Activated CD4-positive, alpha-beta T cell treated with anti-CD3 and anti-CD28 coated beads, Interleukin-2, amount 10 ng/mL, durations not matched to agents 24 days and 14 days (primary cell): ENCODE measurements at regions not wholly inside any gene's neighbourhood (a gene's known extent, or its start where the extent isn't known, plus 50 kb on each side); places are given as distances from the start of the nearest gene placed in this dataset.
"Not testable (repeated sequence)": the region's sequence is repeated elsewhere in the genome, so short reads cannot be mapped to it uniquely, and the experiment has no call there.

Source experiments
- DNase-seq: peaks from one replicate; pipeline ENCODE4 v3.0.0; 2022
- H3K27ac Mint-ChIP-seq: one replicate; pipeline ENCODE4 v1.8.0; 2022; ENCODE audit warnings: mild to moderate bottlenecking, mixed read lengths
- H3K27me3 Mint-ChIP-seq: one replicate; pipeline ENCODE4 v1.8.0; 2022; ENCODE audit warnings: mixed read lengths
- H3K36me3 Mint-ChIP-seq: one replicate; pipeline ENCODE4 v1.8.0; 2022; ENCODE audit warnings: low read depth, mild to moderate bottlenecking, mixed read lengths
- H3K4me1 Mint-ChIP-seq: one replicate; pipeline ENCODE4 v1.8.0; 2021; ENCODE audit warnings: mixed read lengths
- H3K4me3 Mint-ChIP-seq: one replicate; pipeline ENCODE4 v1.8.0; 2022; ENCODE audit warnings: mild to moderate bottlenecking, moderate library complexity, mixed read lengths
- H3K9me3 Mint-ChIP-seq: one replicate; pipeline ENCODE4 v1.8.0; 2021; ENCODE audit warnings: mixed read lengths
- intact Hi-C: fragments of 100-400 bp; cut with micrococcal nuclease; formaldehyde crosslinking; loops from one replicate; pipeline ENCODE4 v1.15.1; 2023

GRCh38 chr13:73323615-73324014, 264.8 kb downstream of the KLF5 start:
- Mint-ChIP-seq H3K9me3 (peaks cover 7% of the 10 kb centered on the region), H3K27ac (no peak overlapping the region), H3K4me3 (no peak overlapping the region), H3K36me3 (no peaks in the 10 kb centered on the region), H3K4me1 (no peaks in the 10 kb centered on the region), H3K27me3 (no peaks in the 10 kb centered on the region)
- no peak for DNase-seq
- intact Hi-C loops, result no loop called here

- Mint-ChIP-seq H3K27me3 (no peaks in the 10 kb centered on the region), H3K9me3 (peaks cover 9% of the 10 kb centered on the region), H3K4me1 (no peaks in the 10 kb centered on the region), H3K4me3 (no peak overlapping the region), H3K27ac (no peak overlapping the region), H3K36me3 (no peaks in the 10 kb centered on the region)
- no peak for DNase-seq
- intact Hi-C loops, result no loop called here
Measured at GRCh38 chr13:73321043-73321442, 262.2 kb downstream of the KLF5 start.

- H3K27me3 Mint-ChIP-seq, result peaks cover 2% of the 10 kb centered on the region
- peaks cover 18% of the 10 kb centered on the region for H3K9me3 Mint-ChIP-seq
- no peaks in the 10 kb centered on the region for H3K36me3 Mint-ChIP-seq
- H3K4me3 Mint-ChIP-seq, result no peak overlapping the region
- intact Hi-C loops, result no loop called here
- H3K4me1 Mint-ChIP-seq, result no peaks in the 10 kb centered on the region
- no peak overlapping the region for H3K27ac Mint-ChIP-seq
- DNase-seq, result no peak
Measured at GRCh38 chr13:73317140-73317539, 258.3 kb downstream of the KLF5 start.

- H3K4me3 Mint-ChIP-seq, result no peak overlapping the region
- H3K27me3 Mint-ChIP-seq, result peaks cover 3% of the 10 kb centered on the region
- DNase-seq, result no peak
- no peaks in the 10 kb centered on the region for H3K36me3 Mint-ChIP-seq
- peaks cover 25% of the 10 kb centered on the region for H3K9me3 Mint-ChIP-seq
- intact Hi-C loops, result no loop called here
- no peaks in the 10 kb centered on the region for H3K4me1 Mint-ChIP-seq
- H3K27ac Mint-ChIP-seq, result no peak overlapping the region
Measured at GRCh38 chr13:73310366-73310765, 251.6 kb downstream of the KLF5 start.

- intact Hi-C loops, result no loop called here
- H3K4me3 Mint-ChIP-seq, result no peak overlapping the region
- no peak overlapping the region for H3K27ac Mint-ChIP-seq
- H3K36me3 Mint-ChIP-seq, result no peaks in the 10 kb centered on the region
- no peaks in the 10 kb centered on the region for H3K4me1 Mint-ChIP-seq
- DNase-seq, result no peak
- H3K9me3 Mint-ChIP-seq, result peaks cover 12% of the 10 kb centered on the region
- peaks cover 4% of the 10 kb centered on the region for H3K27me3 Mint-ChIP-seq
Measured at GRCh38 chr13:73307481-73307880, 248.7 kb downstream of the KLF5 start.

- Mint-ChIP-seq H3K36me3 (no peaks in the 10 kb centered on the region), H3K9me3 (peaks cover 12% of the 10 kb centered on the region), H3K4me1 (no peaks in the 10 kb centered on the region), H3K4me3 (no peak overlapping the region), H3K27ac (no peak overlapping the region), H3K27me3 (peaks cover 3% of the 10 kb centered on the region)
- no peak for DNase-seq
- intact Hi-C loops, result no loop called here
Measured at GRCh38 chr13:73306688-73307087, 247.9 kb downstream of the KLF5 start.

- intact Hi-C loops, result no loop called here
- H3K4me3 Mint-ChIP-seq, result no peak overlapping the region
- no peak overlapping the region for H3K27ac Mint-ChIP-seq
- no peaks in the 10 kb centered on the region for H3K36me3 Mint-ChIP-seq
- H3K9me3 Mint-ChIP-seq, result peaks cover 10% of the 10 kb centered on the region
- DNase-seq, result no peak
- no peaks in the 10 kb centered on the region for H3K4me1 Mint-ChIP-seq
- peaks cover 3% of the 10 kb centered on the region for H3K27me3 Mint-ChIP-seq
Measured at GRCh38 chr13:73304442-73304841, 245.6 kb downstream of the KLF5 start.

GRCh38 chr13:73303851-73304250, 245.0 kb downstream of the KLF5 start:
- Mint-ChIP-seq H3K4me3 (no peak overlapping the region), H3K4me1 (no peaks in the 10 kb centered on the region), H3K36me3 (no peaks in the 10 kb centered on the region), H3K9me3 (peaks cover 8% of the 10 kb centered on the region), H3K27me3 (peaks cover 3% of the 10 kb centered on the region), H3K27ac (no peak overlapping the region)
- intact Hi-C loops, result no loop called here
- DNase-seq, result no peak

GRCh38 chr13:73301622-73302021, 242.8 kb downstream of the KLF5 start:
- H3K27ac Mint-ChIP-seq, intact Hi-C loops, DNase-seq, H3K4me3 Mint-ChIP-seq, H3K36me3 Mint-ChIP-seq, H3K9me3 Mint-ChIP-seq, H3K27me3 Mint-ChIP-seq, H3K4me1 Mint-ChIP-seq: not testable (repeated sequence)

GRCh38 chr13:73300718-73301425, 242.1 kb downstream of the KLF5 start:
- intact Hi-C loops, result no loop called here
- Mint-ChIP-seq H3K36me3 (no peaks in the 10 kb centered on the region), H3K27me3 (peaks cover 1% of the 10 kb centered on the region), H3K4me1 (no peaks in the 10 kb centered on the region), H3K27ac (no peak overlapping the region), H3K4me3 (no peak overlapping the region), H3K9me3 (peaks cover under 1% of the 10 kb centered on the region)
- DNase-seq, result no peak

- H3K4me3 Mint-ChIP-seq, result no peak overlapping the region
- no peaks in the 10 kb centered on the region for H3K4me1 Mint-ChIP-seq
- no peaks in the 10 kb centered on the region for H3K36me3 Mint-ChIP-seq
- H3K27ac Mint-ChIP-seq, result no peak overlapping the region
- intact Hi-C loops, result no loop called here
- H3K27me3 Mint-ChIP-seq, result peaks cover 1% of the 10 kb centered on the region
- no peak for DNase-seq
- no peaks in the 10 kb centered on the region for H3K9me3 Mint-ChIP-seq
Measured at GRCh38 chr13:73299787-73300186, 241.0 kb downstream of the KLF5 start.

GRCh38 chr13:73293913-73294523, 235.2 kb downstream of the KLF5 start:
- DNase-seq, result no peak
- Mint-ChIP-seq H3K9me3 (no peaks in the 10 kb centered on the region), H3K27ac (no peak overlapping the region), H3K4me3 (no peak overlapping the region), H3K4me1 (no peaks in the 10 kb centered on the region), H3K27me3 (peaks cover 12% of the 10 kb centered on the region), H3K36me3 (no peaks in the 10 kb centered on the region)
- intact Hi-C loops, result no loop called here

- intact Hi-C loops, result no loop called here
- Mint-ChIP-seq H3K27me3 (peaks cover 12% of the 10 kb centered on the region), H3K27ac (no peak overlapping the region), H3K4me3 (no peak overlapping the region), H3K9me3 (no peaks in the 10 kb centered on the region), H3K36me3 (no peaks in the 10 kb centered on the region), H3K4me1 (no peaks in the 10 kb centered on the region)
- no peak for DNase-seq
Measured at GRCh38 chr13:73292127-73292526, 233.3 kb downstream of the KLF5 start.

- H3K36me3 Mint-ChIP-seq, result no peaks in the 10 kb centered on the region
- H3K27ac Mint-ChIP-seq, result no peak overlapping the region
- intact Hi-C loops, result no loop called here
- no peak overlapping the region for H3K4me3 Mint-ChIP-seq
- no peak for DNase-seq
- H3K27me3 Mint-ChIP-seq, result peaks cover 12% of the 10 kb centered on the region
- H3K4me1 Mint-ChIP-seq, result no peaks in the 10 kb centered on the region
- H3K9me3 Mint-ChIP-seq, result no peaks in the 10 kb centered on the region
Measured at GRCh38 chr13:73290844-73291243, 232.0 kb downstream of the KLF5 start.

- H3K36me3 Mint-ChIP-seq, result no peaks in the 10 kb centered on the region
- no peak for DNase-seq
- no peaks in the 10 kb centered on the region for H3K9me3 Mint-ChIP-seq
- H3K4me3 Mint-ChIP-seq, result no peak overlapping the region
- H3K4me1 Mint-ChIP-seq, result no peaks in the 10 kb centered on the region
- intact Hi-C loops, result no loop called here
- peaks cover 12% of the 10 kb centered on the region for H3K27me3 Mint-ChIP-seq
- no peak overlapping the region for H3K27ac Mint-ChIP-seq
Measured at GRCh38 chr13:73288596-73288995, 229.8 kb downstream of the KLF5 start.
